Lung (tissue), 11 donors: ENCODE measurements at regions not wholly inside any gene's neighbourhood (a gene's known extent, or its start where the extent isn't known, plus 50 kb on each side); places are given as distances from the start of the nearest gene placed in this dataset.
A peak's percentile ranks its signal among the peaks of the same experiment; 100 is the strongest.

Experiments used
- ATAC-seq: fragments of 200-7000 bp; cut with Tn5 transposase; one replicate; pipeline ENCODE4 v1.9.1; 2020; ENCODE audit warnings: moderate number of reproducible peaks; ENCODE audit not compliant: insufficient read depth, low FRiP score
- DNase-seq, 3 donors: peaks; one replicate each; pipeline ENCODE4 v3.0.0-alpha.2; 2013 to 2017
- H3K27ac ChIP-seq, 2 donors: one replicate each; pipeline ENCODE4 v1.5.1; 2013; ENCODE audit warnings: mild to moderate bottlenecking in 2 of 2, moderate library complexity in 2 of 2, control low read depth in 1 of 2, inconsistent platforms in 1 of 2, low read depth in 1 of 2, low read length in 1 of 2
- H3K27me3 ChIP-seq, 3 donors: one replicate each; pipeline ENCODE4 v1.5.1; 2013; ENCODE audit warnings: low read length in 2 of 3; ENCODE audit not compliant: control insufficient read depth in 3 of 3, insufficient read depth in 3 of 3
- H3K36me3 ChIP-seq, 4 donors: one replicate each; pipeline ENCODE4 v1.5.1; 2013; ENCODE audit warnings: low read length in 4 of 4, mild to moderate bottlenecking in 1 of 4, moderate library complexity in 1 of 4; ENCODE audit not compliant: control insufficient read depth in 4 of 4, insufficient read depth in 4 of 4
- H3K4me1 ChIP-seq, 5 donors: one replicate each; pipeline ENCODE4 v1.5.1; 2013; ENCODE audit warnings: low read length in 5 of 5, mild to moderate bottlenecking in 2 of 5, moderate library complexity in 1 of 5; ENCODE audit not compliant: control insufficient read depth in 5 of 5, insufficient read depth in 5 of 5
- H3K4me3 ChIP-seq: one replicate; pipeline ENCODE4 v1.5.1; 2013; ENCODE audit warnings: mild to moderate bottlenecking, control low read depth, moderate library complexity
- H3K9ac ChIP-seq, 2 donors: one replicate each; pipeline ENCODE4 v1.5.1; 2013; ENCODE audit warnings: low read length in 2 of 2, control low read depth in 1 of 2; ENCODE audit not compliant: insufficient read depth in 1 of 2
- H3K9me3 ChIP-seq, 4 donors: one replicate each; pipeline ENCODE4 v1.5.1; 2013; ENCODE audit warnings: low read length in 3 of 4, mild to moderate bottlenecking in 1 of 4, moderate library complexity in 1 of 4; ENCODE audit not compliant: control insufficient read depth in 4 of 4, insufficient read depth in 3 of 4
- WGBS, 2 donors: extraction: QIAGEN DNeasy Blood & Tissue Kit; methylation state at CpG; one replicate each; pipeline ENCODE4 v1.1.7; 2013; 5-methylcytosine and 5-hydroxymethylcytosine counted together
- TF ChIP-seq, protein P1 (sequence below): IDR thresholded peaks from 2 replicates; pipeline ENCODE4 v1.5.1; 2012; ENCODE audit warnings: mild to moderate bottlenecking; ENCODE audit errors: control extremely low read depth, extremely low read depth
- donor health status: control.
- donor health status: control.
- donor health status: Bipolar disorder and iron deficiency.
- donor health status: healthy.
- donor health status: DM: yes; HTN: yes; CAD: no.

DNA sequence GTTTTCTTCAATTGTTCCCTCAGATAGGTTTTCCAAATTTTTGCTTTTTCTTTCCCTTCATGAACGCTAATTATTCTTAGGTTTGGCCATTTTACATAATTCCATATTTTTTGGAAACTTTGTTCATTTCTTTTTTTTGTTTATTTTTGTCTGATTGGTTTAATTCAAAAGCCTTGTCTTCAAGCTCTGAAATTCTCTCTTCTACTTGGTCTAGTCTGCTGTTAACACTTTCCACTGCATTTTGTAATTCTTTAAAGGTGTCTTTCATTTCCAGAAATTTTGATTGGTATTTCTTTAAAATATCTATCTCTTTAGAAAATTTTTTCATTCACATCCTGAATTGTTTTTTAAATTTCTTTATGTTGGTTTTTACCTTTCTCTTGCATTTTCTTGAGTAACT is 63.9 kb upstream of the VLDLR start:
- Histone ChIP-seq H3K27me3 (no peaks in the 10 kb centered on the region), H3K9me3 (peaks cover 0 to 5% (median 0%) of the 10 kb centered on the region in 4 donors), H3K4me1 (peaks cover 6 to 29% (median 17%) of the 10 kb centered on the region in 5 donors), H3K36me3 (no peaks in the 10 kb centered on the region), H3K4me3 (no peak overlapping the region), H3K9ac (no peak overlapping the region), H3K27ac (no peak overlapping the region)
- 94 to 100% methylated on average over 1 of the region's 1 CpG for WGBS, 2 donors
- TF ChIP-seq, protein P1, sequence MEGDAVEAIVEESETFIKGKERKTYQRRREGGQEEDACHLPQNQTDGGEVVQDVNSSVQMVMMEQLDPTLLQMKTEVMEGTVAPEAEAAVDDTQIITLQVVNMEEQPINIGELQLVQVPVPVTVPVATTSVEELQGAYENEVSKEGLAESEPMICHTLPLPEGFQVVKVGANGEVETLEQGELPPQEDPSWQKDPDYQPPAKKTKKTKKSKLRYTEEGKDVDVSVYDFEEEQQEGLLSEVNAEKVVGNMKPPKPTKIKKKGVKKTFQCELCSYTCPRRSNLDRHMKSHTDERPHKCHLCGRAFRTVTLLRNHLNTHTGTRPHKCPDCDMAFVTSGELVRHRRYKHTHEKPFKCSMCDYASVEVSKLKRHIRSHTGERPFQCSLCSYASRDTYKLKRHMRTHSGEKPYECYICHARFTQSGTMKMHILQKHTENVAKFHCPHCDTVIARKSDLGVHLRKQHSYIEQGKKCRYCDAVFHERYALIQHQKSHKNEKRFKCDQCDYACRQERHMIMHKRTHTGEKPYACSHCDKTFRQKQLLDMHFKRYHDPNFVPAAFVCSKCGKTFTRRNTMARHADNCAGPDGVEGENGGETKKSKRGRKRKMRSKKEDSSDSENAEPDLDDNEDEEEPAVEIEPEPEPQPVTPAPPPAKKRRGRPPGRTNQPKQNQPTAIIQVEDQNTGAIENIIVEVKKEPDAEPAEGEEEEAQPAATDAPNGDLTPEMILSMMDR = no peak
- no peak for ATAC-seq
- DNase-seq = no peak

DNA sequence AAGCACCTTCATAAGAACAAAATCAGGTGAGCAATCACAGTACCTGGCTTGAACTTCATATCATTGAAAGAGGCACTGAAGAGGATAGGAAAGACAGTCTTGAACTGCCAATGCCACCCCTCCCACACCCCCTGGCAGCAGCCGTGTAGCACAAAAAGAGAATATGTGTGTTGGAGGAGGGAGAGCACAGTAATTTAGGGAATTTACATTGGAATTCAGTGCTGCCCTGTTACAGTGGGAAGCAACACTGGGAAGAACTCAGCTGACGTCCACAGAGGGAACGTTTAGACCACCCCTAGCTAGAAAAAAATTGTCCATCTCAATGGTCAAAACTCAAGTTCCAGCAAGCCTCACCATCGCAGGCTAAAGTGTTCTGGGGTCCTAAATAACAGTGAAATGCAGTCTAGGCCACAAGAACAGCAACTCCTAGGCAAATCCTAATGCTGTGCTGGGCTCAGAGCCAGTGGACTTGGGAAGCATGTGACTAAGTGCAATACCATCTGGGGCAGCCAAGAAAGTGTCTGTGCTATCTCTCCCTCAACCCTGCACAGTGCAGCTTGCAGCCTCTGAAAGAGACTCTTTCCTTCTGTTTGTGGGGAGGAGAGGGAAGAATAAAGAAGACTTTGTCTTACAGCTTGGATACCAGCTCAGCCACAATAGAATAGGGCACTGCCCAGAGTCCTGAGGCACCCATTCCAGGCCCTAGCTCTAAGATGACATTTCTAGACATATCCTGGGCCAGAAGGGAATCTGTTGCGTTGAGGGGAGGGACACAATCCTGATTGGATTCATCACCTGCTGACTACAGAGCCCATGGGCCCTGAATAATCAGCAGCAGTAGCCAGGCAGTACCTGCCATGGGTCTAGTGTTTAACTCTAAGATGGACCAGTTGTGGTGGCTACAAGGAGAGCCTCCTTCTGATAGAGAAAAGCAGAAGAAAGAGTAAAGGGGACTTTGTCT is 62.1 kb upstream of the VLDLR start:
- H3K4me3 ChIP-seq = no peak overlapping the region
- DNase-seq (peak; percentile 93 to 99 (median 98)), ATAC-seq (peak; percentile 85)
- peaks cover 6 to 26% (median 16%) of the 10 kb centered on the region in 5 donors for H3K4me1 ChIP-seq
- 62 to 69% methylated on average over 5 of the region's 5 CpGs for WGBS, 2 donors
- no peaks in the 10 kb centered on the region for H3K36me3 ChIP-seq
- peaks cover 0 to 5% (median 0%) of the 10 kb centered on the region in 4 donors for H3K9me3 ChIP-seq
- H3K9ac ChIP-seq = no peak overlapping the region
- peak overlapping the region; percentile 64 to 88 for H3K27ac ChIP-seq
- TF ChIP-seq, protein P1 = no peak
- no peaks in the 10 kb centered on the region for H3K27me3 ChIP-seq

DNA sequence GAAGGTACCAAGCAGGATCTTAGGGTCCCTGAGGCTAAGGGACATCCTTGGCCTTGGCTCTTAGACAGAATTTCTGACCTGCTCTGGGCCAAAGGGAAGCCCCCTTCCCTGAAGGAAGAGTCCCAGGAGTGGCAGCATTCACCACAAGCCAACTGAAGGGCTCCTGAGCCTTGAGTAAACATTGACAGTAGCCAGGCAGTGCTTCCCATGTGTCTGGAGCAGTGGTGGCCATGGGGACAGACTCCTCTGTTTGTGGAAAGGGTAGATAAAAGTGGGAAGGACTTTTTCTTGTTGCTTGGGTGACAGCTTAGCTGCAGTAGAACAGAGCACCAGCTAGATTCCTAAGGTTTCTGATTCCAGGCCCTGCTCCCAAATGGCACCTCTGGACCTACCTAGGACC is 61.4 kb upstream of the VLDLR start:
- ATAC-seq = no peak
- peak in 1 of 3 donors; percentile 22 for DNase-seq
- Histone ChIP-seq H3K27me3 (no peaks in the 10 kb centered on the region), H3K27ac (peak overlapping the region; percentile 64 to 88), H3K9me3 (peaks cover 0 to 5% (median 0%) of the 10 kb centered on the region in 4 donors), H3K4me1 (peaks cover 6 to 23% (median 16%) of the 10 kb centered on the region in 5 donors), H3K4me3 (no peak overlapping the region), H3K36me3 (no peaks in the 10 kb centered on the region), H3K9ac (no peak overlapping the region)
- TF ChIP-seq, protein P1 = no peak
